ENCODE measurements at regions not wholly inside any gene's neighbourhood (a gene's known extent, or its start where the extent isn't known, plus 50 kb on each side); places are given as distances from the start of the nearest gene placed in this dataset.
"Not testable (repeated sequence)": the region's sequence is repeated elsewhere in the genome, so short reads cannot be mapped to it uniquely, and the experiment has no call there.

DNA sequence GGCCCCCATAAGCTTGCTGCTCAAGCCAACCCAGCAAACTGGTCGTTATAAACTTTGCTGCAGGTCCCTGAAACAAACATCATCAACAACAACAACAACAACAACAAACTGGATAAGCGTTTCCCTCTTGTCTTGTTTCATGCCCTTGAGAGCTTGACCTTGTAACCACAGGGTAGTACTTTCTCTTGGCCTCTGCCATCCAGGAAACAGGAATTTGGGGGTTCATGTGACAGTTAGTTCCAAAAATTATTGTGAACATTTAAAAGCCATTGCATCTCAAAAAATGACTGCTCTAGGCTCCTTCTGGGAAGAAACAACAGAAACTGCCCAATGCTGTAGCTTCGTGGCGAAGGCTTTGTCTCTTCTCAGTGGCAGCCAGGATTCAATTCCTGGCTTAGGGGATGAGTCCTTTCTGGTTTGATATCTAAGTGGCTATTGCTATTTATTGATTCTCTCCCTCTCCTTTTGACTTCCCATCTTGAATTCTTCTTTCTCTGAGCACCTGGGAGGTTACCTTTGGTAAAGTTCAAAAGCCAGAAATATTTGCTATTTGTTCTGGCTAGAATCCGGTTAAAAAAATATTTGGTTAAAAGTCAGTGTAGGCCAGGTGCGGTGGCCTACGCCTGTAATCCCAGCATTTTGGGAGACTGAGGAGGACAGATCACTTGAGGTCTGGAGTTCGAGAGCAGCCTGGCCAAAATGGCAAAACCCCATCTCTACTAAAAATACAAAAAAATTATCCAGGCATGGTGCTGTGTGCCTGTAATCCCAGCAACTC, 52.0 kb upstream of the CPM start:
- no peak overlapping the region for H3K27ac ChIP-seq
- H3K4me1 ChIP-seq = no peaks in the 10 kb centered on the region
- ATAC-seq (no peak), DNase-seq (no peak)
- TF ChIP-seq CTCF (IDR thresholded peaks at IDR 0.05) = no peak
- no peaks in the 10 kb centered on the region for H3K27me3 ChIP-seq (ENCODE audit: low read depth)
- no peaks in the 10 kb centered on the region for H3K36me3 ChIP-seq
- no peaks in the 10 kb centered on the region for H3K9me3 ChIP-seq
- H3K4me3 ChIP-seq = no peak overlapping the region
- intact Hi-C loops (cut with DNase I) = no loop called here

DNA sequence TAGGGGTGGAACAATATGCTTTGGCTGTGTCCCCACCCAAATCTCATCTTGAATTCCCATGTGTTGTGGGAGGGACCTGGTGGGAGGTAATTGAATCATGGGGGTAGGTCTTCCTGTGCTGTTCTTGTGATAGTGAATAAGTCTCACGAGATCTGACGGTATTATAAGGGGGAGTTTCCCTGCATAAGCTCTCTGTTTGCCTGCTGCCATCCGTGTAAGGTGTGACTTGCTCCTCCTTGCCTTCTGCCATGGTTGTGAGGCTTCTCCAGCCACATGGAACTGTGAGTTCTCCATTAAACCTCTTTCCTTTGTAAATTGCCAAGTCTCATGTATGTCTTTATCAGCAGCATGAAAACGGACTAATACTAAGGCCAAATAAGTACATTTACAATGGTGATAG, 64.6 kb upstream of the CPM start:
- H3K4me3 ChIP-seq; DNase-seq; H3K27me3 ChIP-seq (ENCODE audit: low read depth); intact Hi-C loops (cut with DNase I); H3K9me3 ChIP-seq; H3K27ac ChIP-seq; H3K36me3 ChIP-seq; H3K4me1 ChIP-seq; ATAC-seq: not testable (repeated sequence)

DNA sequence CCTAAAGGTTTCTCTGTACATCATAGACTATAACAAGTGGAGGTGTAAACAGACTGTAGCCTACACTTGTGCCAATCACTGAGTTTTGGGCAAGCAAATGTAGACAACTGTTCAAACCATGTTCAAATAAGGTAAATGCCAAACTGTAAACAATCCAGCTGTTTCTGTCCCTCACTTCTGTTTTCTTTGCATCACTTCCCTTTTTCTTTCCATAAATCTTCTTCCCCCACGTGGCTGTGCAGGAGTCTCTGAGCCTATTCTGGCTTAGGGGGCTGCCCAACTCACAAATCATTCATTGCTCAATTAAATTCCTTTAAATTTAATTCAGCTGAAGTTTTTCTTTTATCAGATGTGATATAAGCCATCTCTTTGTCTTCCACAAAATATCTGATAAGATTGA, 65.1 kb upstream of the CPM start:
- H3K36me3 ChIP-seq = no peaks in the 10 kb centered on the region
- H3K27me3 ChIP-seq (ENCODE audit: low read depth) = no peaks in the 10 kb centered on the region
- H3K27ac ChIP-seq = no peak overlapping the region
- no peaks in the 10 kb centered on the region for H3K9me3 ChIP-seq
- DNase-seq (no peak), ATAC-seq (no peak)
- intact Hi-C loops (cut with DNase I) = no loop called here
- no peak overlapping the region for H3K4me3 ChIP-seq
- H3K4me1 ChIP-seq = no peaks in the 10 kb centered on the region
- no peak for TF ChIP-seq CTCF (IDR thresholded peaks at IDR 0.05)

DNA sequence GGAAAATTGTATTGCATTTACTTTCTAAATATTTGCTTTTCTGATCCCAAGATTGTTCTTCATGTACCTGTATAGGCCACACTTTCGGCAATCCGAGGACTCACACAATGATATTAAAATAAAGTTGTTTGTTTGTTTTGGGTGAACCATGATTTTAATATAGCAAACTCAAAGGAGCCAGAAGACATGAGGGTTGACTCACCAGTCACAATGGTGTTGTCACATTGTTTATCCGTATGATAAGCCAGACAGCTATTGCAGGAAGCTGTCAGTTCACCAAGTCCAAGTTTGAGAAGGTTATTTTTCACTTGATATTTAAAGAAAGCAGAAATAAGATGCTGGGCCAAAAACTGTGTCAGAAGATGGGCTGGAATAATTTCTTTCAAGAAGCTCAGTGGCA, 67.1 kb upstream of the CPM start:
- no peak overlapping the region for H3K27ac ChIP-seq
- intact Hi-C loops (cut with DNase I) = no loop called here
- H3K27me3 ChIP-seq (ENCODE audit: low read depth) = no peaks in the 10 kb centered on the region
- H3K4me3 ChIP-seq = no peak overlapping the region
- H3K9me3 ChIP-seq = no peaks in the 10 kb centered on the region
- no peaks in the 10 kb centered on the region for H3K4me1 ChIP-seq
- H3K36me3 ChIP-seq = no peaks in the 10 kb centered on the region
- TF ChIP-seq CTCF (IDR thresholded peaks at IDR 0.05) = no peak
- DNase-seq (no peak), ATAC-seq (no peak)

DNA sequence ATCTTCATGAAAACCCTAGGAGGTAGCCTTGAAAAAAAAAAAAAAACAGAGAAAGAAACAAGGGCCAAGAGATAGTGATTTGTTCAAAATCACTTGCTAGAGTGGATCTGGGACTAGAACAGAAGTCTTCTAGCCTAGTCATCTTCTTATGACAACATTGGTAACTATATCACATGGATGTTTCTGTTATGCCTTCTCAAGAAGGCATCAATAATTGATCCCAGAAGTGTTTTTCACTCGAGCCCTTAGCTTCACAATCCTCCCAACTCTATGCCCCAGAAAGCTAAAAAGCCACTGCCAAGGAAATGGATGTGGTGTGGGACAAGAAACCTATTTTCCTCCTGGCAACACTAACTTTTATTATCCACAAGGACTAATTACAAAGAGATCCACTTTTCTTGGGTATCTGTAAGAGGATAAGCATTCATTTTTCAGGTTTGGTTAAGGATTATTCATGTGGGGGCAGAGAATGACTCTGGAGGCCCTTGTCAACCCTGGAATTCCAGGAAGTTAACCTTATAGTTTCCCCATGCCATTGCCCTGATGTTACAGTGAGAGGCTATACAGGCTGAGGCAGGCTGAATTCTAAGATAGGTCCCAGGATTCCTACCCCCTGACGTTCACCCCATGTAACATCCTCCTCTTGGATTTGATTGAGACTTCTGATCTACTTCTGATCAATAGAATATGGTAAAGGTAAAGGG, 67.7 kb upstream of the CPM start:
- DNase-seq = no peak
- no peaks in the 10 kb centered on the region for H3K36me3 ChIP-seq
- H3K27me3 ChIP-seq (ENCODE audit: low read depth) = no peaks in the 10 kb centered on the region
- H3K4me3 ChIP-seq = no peak overlapping the region
- no peaks in the 10 kb centered on the region for H3K4me1 ChIP-seq
- no peak for ATAC-seq
- TF ChIP-seq CTCF (IDR thresholded peaks at IDR 0.05) = no peak
- no peak overlapping the region for H3K27ac ChIP-seq
- intact Hi-C loops (cut with DNase I) = no loop called here
- H3K9me3 ChIP-seq = no peaks in the 10 kb centered on the region

GRCh38 chr12:69001251-69001650, 68.3 kb upstream of the CPM start:
- Histone ChIP-seq H3K27ac (no peak overlapping the region), H3K4me3 (no peak overlapping the region), H3K36me3 (no peaks in the 10 kb centered on the region), H3K27me3 (ENCODE audit: low read depth) (no peaks in the 10 kb centered on the region), H3K4me1 (no peaks in the 10 kb centered on the region), H3K9me3 (no peaks in the 10 kb centered on the region)
- intact Hi-C loops (cut with DNase I) = no loop called here
- DNase-seq (no peak), ATAC-seq (no peak)
- no peak for TF ChIP-seq CTCF (IDR thresholded peaks at IDR 0.05)
